HPDE6-E6E7 (cell line): ENCODE measurements at regions not wholly inside any gene's neighbourhood (a gene's known extent, or its start where the extent isn't known, plus 50 kb on each side); places are given as distances from the start of the nearest gene placed in this dataset.
A peak's percentile ranks its signal among the peaks of the same experiment; 100 is the strongest.

ENCODE experiments used
- DNase-seq: peaks from one replicate; pipeline ENCODE4 v3.0.0; 2011; ENCODE audit warnings: missing footprints; ENCODE audit errors: extremely low spot score

DNA sequence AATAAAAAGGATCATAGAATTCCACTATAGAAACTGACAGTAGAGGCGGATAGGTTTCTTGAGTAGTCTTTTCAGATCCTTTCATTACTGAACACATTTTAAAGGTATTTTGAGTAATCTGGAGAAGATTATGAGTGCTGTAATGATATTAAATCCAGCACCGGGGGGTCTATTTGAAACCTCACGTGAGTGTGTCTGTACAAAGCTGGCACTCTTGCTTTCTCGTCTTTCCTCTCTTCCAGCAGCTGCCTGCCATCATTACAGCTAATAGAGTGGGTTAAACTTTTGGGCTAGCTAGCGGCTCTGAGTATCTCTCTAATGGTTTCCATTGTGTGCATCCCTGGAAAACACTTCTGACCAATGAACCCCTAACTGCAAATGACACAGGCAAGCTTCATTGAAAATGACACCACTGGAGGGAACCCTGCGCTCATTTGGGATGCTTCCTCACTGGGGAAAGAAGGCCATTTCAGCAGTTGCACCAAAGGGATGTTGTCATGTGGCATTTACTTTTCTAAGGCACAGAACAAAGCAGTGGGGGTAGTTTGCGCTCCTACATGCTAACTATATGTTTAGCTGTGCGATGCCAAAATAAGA is 101.0 kb downstream of the HRH4 start:
- DNase-seq, result no peak

GRCh38 chr18:24567199-24567598 is 106.8 kb downstream of the HRH4 start:
- DNase-seq, result peak; percentile 15

DNA sequence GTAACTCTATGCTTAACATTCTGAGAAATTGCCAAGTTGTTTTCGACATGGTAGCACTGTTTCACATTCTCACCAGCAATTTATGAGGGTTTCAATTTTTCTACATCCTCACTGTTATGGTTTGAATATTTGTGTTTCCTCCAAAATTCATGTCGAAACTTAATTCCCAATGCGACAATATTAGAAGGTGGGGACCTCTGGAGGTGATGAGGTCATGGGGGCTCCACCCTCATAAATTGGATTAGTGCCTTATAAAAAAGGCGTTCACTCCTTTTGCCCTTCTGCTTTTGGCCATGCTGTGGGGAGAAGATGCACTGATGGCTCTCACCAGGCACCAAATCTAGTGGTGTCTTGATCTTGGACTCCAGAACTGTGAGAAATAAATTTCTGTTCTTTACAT is 110.3 kb downstream of the HRH4 start:
- no peak for DNase-seq

GRCh38 chr18:24582771-24583170 is 122.3 kb downstream of the HRH4 start:
- DNase-seq, result no peak

- DNase-seq, result no peak
Measured at GRCh38 chr18:24584205-24584604, 123.8 kb downstream of the HRH4 start.

GRCh38 chr18:24584813-24585212 is 124.4 kb downstream of the HRH4 start:
- no peak for DNase-seq

GRCh38 chr18:24585996-24586566 is 125.6 kb downstream of the HRH4 start:
- DNase-seq, result no peak

DNA sequence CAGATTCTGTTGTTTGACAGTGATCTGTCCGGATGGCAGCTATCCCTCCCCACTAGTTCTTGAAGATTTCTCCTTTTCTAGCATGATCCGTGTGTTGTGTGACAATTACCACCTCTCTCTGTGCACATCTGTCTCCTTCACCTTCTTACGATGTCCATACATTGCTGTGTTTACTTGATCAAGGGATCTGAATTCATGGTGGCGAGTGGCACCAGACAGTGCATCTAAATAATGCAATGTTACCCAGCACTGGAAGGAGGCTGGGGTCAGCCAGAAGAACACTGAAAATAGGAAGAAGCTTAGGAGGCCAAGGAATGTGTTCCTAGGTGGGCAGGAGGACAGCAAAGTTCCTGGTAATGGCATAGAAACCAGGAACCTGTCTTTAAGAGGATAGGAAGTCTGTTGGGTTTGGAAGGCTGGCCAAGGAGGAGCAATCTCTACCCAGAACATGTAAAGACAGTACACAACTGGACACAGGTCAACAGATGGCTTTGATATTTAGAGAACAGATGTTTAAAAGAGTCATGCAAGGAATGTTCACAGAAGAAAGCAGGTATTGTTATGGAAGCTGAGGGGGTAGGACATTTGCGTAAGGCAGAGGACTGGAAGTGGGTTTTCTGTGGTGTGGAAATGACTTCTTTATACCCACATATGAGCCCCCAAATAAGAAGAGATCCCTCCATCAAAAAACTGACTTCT is 126.4 kb downstream of the HRH4 start:
- DNase-seq, result no peak

DNA sequence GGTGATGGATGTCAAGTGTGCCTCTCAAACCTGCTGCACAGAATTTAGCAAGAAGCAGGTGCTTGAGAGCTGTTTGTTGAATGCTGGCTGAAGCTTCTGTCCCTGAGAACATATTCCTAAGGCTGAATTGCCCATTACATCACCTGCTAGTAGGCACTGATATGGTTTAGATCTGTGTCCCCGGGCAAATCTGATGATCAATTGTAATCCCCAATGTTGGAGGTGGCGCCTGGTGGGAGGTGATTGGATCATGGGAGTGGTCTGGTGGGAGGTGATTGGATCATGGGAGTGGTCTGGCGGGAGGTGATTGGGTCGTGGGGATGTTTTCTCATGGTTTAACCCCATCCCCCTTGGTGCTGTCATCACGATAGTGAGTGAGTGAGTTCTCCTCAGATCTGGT is 128.0 kb downstream of the HRH4 start:
- no peak for DNase-seq

DNA sequence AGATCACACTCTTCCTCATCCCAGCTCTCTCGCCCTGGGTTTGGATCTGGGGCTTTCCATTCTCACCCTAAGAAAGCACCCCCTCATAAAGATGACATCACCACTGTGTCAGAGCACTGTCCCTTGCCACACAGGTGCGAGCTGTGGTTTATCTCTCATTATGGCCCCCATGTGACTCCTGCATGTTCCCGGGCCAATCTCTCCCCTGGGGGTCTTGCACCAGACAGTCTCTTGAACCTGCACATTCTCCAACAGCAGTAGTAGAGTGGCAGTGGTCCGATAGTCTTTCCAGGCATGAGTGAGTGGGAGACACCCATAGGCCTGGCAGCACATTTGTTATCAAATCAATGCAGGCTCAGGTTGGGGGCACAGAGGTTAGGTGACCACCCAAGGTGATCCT is 130.5 kb downstream of the HRH4 start:
- no peak for DNase-seq

DNA sequence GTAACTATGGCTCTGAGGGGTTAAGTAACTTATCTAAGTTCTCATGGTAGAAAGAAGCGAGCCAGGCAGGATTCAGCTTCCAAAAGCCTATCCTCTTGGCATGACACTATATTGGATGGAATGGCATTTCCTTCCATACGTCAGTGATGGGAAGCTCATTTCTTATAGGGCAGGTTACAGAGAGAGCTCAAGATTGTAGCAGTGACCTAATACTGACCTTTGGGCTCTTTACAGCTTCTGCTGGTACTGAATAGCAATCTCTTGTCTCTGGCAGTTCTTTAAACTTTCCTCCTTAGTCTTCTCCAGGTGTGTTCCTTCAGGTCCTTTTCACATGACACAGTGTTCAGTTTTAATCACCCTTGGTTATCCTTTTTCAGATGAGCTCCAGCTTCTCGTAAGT is 133.0 kb downstream of the HRH4 start:
- no peak for DNase-seq

DNA sequence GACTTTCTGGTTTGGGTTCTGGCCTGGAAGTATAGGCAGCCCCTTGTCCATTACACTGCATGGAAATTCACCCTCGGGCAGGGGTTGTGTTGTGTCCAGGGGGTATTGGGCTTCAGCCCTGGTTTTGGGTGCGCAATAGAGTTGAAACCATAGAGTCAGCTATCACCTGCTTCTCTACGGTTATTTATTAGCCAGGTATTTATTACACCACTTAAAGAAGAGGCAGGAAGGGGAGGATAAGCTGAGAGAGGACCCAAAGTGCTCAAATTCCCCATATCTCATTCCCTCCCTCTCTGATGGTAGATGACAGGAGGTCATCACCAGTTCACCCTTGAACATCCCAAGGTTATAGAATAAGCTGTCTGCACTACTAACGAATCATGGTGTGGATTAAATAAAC is 133.4 kb downstream of the HRH4 start:
- DNase-seq, result no peak

GRCh38 chr18:24595561-24596031 is 135.2 kb downstream of the HRH4 start:
- DNase-seq, result no peak

DNA sequence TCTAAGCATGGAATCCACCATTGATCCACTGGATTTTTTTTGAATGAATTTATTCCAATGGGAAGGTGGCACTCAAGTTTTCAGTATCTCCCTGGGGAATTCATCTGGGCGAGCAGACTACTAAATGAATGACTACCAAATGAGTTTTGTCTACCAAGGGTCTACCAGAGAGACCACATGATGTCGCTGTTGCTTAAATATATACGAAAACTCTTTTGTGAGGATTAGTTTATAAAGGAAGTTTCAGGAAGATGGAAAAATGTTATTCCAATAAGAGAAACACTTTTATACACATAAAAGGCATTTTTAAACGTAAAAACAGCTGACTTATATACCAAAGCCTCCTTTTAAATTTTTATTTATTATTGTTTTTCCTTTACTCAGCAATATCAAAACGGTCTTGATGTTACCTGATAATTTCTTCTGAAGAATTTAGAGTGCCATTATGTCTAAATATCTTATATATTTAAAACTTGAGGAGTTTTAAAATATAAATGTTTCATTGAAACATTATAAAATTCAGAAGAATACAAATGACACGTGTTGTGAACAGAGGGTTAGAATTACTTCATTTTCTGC is 139.7 kb downstream of the HRH4 start:
- DNase-seq, result no peak

DNA sequence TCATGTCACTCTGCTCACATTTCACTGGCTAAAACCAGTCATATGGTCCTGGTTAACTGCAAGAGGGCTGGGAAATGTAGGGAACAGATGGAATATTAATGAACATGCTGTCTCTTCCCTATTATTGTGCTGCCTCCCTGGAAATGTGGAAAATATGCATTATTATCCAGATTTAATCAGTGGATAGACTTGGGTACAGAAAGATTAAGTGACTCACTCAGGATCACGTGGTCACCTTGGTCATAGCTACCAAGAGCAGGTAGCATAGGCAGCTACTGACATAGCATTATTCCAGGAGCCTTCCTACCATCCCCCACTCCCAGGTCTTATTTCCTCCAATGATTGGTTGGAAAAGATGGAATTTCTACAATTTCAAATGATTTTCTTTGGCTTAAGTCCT is 141.1 kb downstream of the HRH4 start:
- DNase-seq, result no peak

GRCh38 chr18:24602201-24602600 is 141.8 kb downstream of the HRH4 start:
- no peak for DNase-seq

DNA sequence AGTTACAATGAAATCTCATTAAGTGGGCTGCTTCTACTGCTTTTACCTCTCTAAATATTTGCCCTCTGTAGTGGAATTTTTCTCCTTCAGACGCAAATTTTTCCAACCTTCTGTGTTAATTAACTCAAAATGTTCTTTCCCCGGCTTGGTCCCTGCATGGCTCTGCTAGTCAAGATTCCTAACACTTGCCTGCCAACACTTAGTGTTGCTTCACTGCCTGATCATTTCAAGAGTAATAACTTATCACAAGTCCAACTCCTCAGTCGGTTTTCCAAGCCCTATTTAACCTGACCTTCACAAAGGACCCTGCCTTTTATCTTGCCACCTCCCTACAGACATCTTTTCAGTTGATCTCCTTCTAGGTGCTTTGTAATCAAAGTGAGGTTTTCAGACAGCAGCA is 142.7 kb downstream of the HRH4 start:
- DNase-seq, result no peak

DNA sequence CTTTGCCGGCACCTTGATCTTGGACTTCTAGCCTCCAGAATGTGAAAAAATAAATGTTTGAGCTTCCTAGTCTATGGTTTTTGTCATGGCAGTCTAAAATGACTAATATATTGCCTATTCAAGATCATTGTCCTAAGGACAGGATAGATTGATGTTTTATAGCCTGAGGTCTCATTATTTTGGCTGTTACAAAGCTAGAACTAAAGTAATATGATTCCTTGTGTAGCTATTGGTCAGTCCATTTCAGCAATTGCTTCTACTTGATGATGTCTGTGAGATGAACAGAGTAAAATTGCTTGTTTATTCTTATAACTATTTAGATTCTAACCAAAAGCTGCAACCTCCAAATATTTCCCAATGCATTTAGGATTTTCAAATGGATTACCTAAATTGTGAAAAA is 145.0 kb downstream of the HRH4 start:
- DNase-seq, result no peak

DNA sequence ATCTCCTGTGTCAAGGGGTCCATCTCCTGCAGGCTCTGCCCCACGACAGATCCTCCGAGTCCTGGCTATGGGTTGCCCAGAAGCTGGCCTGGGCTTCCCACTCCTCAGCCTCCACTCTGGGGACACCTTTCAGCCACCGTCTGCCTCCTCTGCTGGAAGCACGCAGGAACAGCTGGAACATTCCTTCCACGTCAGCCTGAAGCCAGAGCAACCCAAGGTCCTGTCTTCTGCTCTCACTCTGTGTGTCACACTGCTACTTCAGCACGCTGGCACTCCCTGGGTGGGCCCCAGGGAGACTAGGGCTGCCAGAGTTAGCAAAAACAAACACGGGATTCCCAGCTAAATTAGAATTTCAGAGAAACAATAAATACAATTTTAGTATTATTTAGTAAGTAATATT is 148.8 kb downstream of the HRH4 start:
- DNase-seq, result no peak

DNA sequence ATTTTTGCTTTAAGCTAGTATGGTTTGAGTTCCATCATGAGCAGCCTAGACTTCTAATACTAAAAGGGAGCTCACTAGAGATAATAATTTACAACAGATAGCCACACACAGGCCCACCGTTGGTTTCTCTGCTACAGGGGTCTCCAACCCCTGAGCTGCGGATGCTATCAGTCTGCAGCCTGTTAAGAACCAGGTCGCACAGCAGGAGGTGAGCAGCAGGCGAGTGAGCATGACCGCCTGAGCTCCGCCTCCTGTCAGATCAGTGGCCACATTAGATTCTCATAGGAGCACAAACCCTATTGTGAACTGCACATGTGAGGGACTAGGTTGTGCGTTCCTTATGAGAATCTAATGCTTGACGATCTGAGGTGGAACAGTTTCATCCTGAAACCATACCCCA is 150.6 kb downstream of the HRH4 start:
- DNase-seq, result no peak

GRCh38 chr18:24613896-24614640 is 153.6 kb downstream of the HRH4 start:
- DNase-seq, result no peak

DNA sequence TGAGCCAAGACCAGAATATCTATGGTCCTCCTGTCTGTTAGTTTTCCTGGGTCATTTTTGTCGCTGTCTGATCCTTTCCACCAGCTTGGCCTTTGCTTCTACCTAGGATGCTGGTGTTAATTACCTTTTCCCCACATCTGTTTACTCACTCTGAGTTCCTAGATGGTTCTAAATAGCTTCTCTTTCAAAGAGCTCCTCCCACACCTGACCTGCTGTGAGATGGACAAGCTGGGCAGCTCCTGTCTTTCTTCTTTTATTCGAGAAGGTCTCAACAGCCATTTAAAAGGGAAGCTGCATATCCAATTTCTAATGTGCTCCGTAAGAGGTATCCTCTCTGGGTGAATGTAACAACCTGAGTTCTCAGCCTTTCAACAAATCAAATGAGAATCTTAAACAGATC is 156.2 kb downstream of the HRH4 start:
- no peak for DNase-seq
